WTC11 (cell line): ENCODE measurements at regions not wholly inside any gene's neighbourhood (a gene's known extent, or its start where the extent isn't known, plus 50 kb on each side); places are given as distances from the start of the nearest gene placed in this dataset.

ENCODE experiments used
- ATAC-seq: fragments of 200-7000 bp; cut with Tn5 transposase; 2 replicates; pipeline ENCODE4 v1.10.0; 2021; ENCODE audit warnings: mild to moderate bottlenecking, moderate library complexity
- CTCF ChIA-PET: fragments of 300-600 bp; sonication (Branson Sonifier 250); formaldehyde crosslinking; loops from one replicate; lab custom pipeline; 2021; ENCODE audit warnings: antibody characterized with exemption; lab: Charles Lee
- POLR2A ChIA-PET: fragments of 350-600 bp; sonication (Branson Sonifier 250); formaldehyde crosslinking; loops from one replicate; lab custom pipeline; 2021; ENCODE audit warnings: antibody characterized with exemption; lab: Charles Lee
- DNase-seq: peaks from one replicate; pipeline ENCODE4 v3.0.0; 2021; ENCODE audit warnings: low spot score
- H3K27ac Mint-ChIP-seq: 2 replicates; pipeline ENCODE4 v1.8.0; 2021; ENCODE audit warnings: mixed read lengths
- H3K27me3 Mint-ChIP-seq: 2 replicates; pipeline ENCODE4 v1.8.0; 2021; ENCODE audit warnings: low read depth, mild to moderate bottlenecking, moderate library complexity, mixed read lengths
- H3K36me3 Mint-ChIP-seq: 2 replicates; pipeline ENCODE4 v1.8.0; 2021; ENCODE audit warnings: mixed read lengths
- H3K4me1 Mint-ChIP-seq: 2 replicates; pipeline ENCODE4 v1.8.0; 2022; ENCODE audit warnings: mixed read lengths
- H3K4me3 Mint-ChIP-seq: 2 replicates; pipeline ENCODE4 v1.8.0; 2021; ENCODE audit warnings: mild to moderate bottlenecking, moderate library complexity, mixed read lengths
- H3K9me3 Mint-ChIP-seq: 2 replicates; pipeline ENCODE4 v1.8.0; 2021; ENCODE audit warnings: mixed read lengths
- CBFB ChIP-seq: sonication (generic); formaldehyde crosslinking; IDR thresholded peaks from 2 replicates; pipeline ENCODE4 v1.8.1; 2022; ENCODE audit warnings: mild to moderate bottlenecking, low read depth, missing genetic modification reagents
- E2F1 ChIP-seq: sonication (generic); formaldehyde crosslinking; IDR thresholded peaks from 2 replicates; pipeline ENCODE4 v1.8.0; 2022; ENCODE audit warnings: mild to moderate bottlenecking, missing genetic modification reagents
- E2F4 ChIP-seq: sonication (generic); formaldehyde crosslinking; IDR thresholded peaks from 2 replicates; pipeline ENCODE4 v1.8.1; 2022; ENCODE audit warnings: low read depth, mild to moderate bottlenecking, moderate library complexity, missing genetic modification reagents, borderline replicate concordance
- ERG ChIP-seq: fragments of 250-450 bp; sonication (Bioruptor Pico); IDR thresholded peaks from 2 replicates; pipeline ENCODE4 v1.8.0; 2021; ENCODE audit warnings: mild to moderate bottlenecking
- FOXJ3 ChIP-seq: sonication (generic); formaldehyde crosslinking; IDR thresholded peaks from 2 replicates; pipeline ENCODE4 v1.9.0; 2021; ENCODE audit warnings: missing genetic modification reagents, mild to moderate bottlenecking, borderline replicate concordance
- GRHL2 ChIP-seq: fragments of 250-450 bp; sonication (Bioruptor Pico); IDR thresholded peaks from 2 replicates; pipeline ENCODE4 v1.8.0; 2022; ENCODE audit warnings: mild to moderate bottlenecking, moderate library complexity; ENCODE audit not compliant: insufficient replicate concordance, severe bottlenecking
- IRF1 ChIP-seq: sonication (generic); formaldehyde crosslinking; IDR thresholded peaks from 2 replicates; pipeline ENCODE4 v1.8.0; 2023; ENCODE audit warnings: missing genetic modification reagents
- JUN ChIP-seq: sonication (generic); formaldehyde crosslinking; IDR thresholded peaks from 2 replicates; pipeline ENCODE4 v1.8.0; 2023; ENCODE audit warnings: mild to moderate bottlenecking, missing genetic modification reagents
- TEAD4 ChIP-seq: sonication (generic); formaldehyde crosslinking; IDR thresholded peaks from 2 replicates; pipeline ENCODE4 v1.8.0; 2022; ENCODE audit warnings: mild to moderate bottlenecking, missing genetic modification reagents
- ZNF121 ChIP-seq: sonication (generic); formaldehyde crosslinking; IDR thresholded peaks from 2 replicates; pipeline ENCODE4 v1.8.0; 2023; ENCODE audit warnings: missing genetic modification reagents
- ZNF232 ChIP-seq: sonication (generic); formaldehyde crosslinking; IDR thresholded peaks from 2 replicates; pipeline ENCODE4 v1.8.0; 2022; ENCODE audit warnings: mild to moderate bottlenecking, missing genetic modification reagents
- ZNF317 ChIP-seq: sonication (generic); formaldehyde crosslinking; IDR thresholded peaks from 2 replicates; pipeline ENCODE4 v1.8.1; 2023; ENCODE audit warnings: low read depth, mild to moderate bottlenecking, moderate library complexity, missing genetic modification reagents, borderline replicate concordance
- ZNF425 ChIP-seq: fragments of 250-450 bp; sonication (Bioruptor Pico); conservative IDR thresholded peaks from 2 replicates; pipeline ENCODE4 v1.9.0; 2021; ENCODE audit warnings: mild to moderate bottlenecking
- ZSCAN18 ChIP-seq: fragments of 250-450 bp; sonication (Bioruptor Pico); IDR thresholded peaks from 2 replicates; pipeline ENCODE4 v2.1.2; 2022; ENCODE audit warnings: mild to moderate bottlenecking, moderate library complexity
- TF ChIP-seq, protein P1 (sequence below): fragments of 250-450 bp; sonication (Bioruptor Pico); IDR thresholded peaks from 2 replicates; pipeline ENCODE4 v1.9.0; 2021; ENCODE audit warnings: moderate library complexity, mild to moderate bottlenecking, inconsistent platforms, borderline replicate concordance
- TF ChIP-seq, protein P2 (sequence below): sonication (generic); formaldehyde crosslinking; IDR thresholded peaks from 2 replicates; pipeline ENCODE4 v1.8.0; 2022; ENCODE audit warnings: missing genetic modification reagents

DNA sequence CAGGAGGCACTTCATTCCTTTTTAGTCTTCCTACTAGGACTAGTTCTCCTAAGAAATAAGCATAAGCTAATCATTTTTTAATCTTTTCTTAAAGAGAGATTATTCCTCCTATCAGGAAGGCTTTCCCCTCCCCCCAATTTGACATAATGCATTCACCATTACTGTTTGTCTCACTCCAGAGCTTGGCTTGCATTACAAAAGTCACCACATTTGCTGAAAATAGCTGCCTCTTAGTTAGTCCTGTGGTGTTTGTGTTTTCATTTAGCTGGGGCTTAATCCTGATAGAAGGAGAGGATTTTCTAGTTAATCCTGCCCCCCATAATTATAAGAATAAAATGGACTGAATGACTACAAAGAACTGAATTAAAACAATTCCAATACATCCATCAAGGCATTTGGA, 307.1 kb upstream of the RRP15 start (continued):
- TF ChIP-seq, protein P1, sequence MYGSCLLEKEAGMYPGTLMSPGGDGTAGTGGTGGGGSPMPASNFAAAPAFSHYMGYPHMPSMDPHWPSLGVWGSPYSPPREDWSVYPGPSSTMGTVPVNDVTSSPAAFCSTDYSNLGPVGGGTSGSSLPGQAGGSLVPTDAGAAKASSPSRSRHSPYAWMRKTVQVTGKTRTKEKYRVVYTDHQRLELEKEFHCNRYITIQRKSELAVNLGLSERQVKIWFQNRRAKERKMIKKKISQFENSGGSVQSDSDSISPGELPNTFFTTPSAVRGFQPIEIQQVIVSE (CRISPR knock-in tag) = no peak
- TF ChIP-seq ZNF425 (CRISPR knock-in tag) (no peak), TEAD4 (CRISPR knock-in tag) (no peak), ZNF121 (no peak), JUN (CRISPR knock-in tag) (no peak)

DNA sequence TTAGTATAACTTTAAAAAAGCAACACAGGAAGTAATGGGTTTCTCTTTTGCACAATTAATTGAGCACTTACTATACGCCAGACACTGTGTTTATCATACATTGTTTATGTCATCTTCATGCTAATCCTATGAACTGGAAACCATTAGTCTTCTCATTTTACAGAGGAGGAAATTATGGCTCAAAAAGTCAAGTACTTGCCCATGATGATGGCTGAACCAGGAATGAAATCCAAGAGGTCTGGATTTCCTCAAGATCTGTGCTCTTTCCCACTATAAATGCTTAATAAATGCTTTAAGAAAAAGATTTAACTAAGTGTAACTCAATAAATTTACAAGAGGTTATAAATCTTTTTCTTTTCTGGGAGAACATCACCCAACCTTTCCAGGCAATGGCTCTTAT, 303.7 kb upstream of the RRP15 start:
- TF ChIP-seq IRF1 (no peak), ZNF232 (CRISPR knock-in tag) (no peak), GRHL2 (CRISPR knock-in tag) (no peak), ZNF317 (CRISPR knock-in tag) (no peak), CBFB (CRISPR knock-in tag) (no peak), ERG (CRISPR knock-in tag) (no peak), FOXJ3 (no peak)
- TF ChIP-seq, protein P2, sequence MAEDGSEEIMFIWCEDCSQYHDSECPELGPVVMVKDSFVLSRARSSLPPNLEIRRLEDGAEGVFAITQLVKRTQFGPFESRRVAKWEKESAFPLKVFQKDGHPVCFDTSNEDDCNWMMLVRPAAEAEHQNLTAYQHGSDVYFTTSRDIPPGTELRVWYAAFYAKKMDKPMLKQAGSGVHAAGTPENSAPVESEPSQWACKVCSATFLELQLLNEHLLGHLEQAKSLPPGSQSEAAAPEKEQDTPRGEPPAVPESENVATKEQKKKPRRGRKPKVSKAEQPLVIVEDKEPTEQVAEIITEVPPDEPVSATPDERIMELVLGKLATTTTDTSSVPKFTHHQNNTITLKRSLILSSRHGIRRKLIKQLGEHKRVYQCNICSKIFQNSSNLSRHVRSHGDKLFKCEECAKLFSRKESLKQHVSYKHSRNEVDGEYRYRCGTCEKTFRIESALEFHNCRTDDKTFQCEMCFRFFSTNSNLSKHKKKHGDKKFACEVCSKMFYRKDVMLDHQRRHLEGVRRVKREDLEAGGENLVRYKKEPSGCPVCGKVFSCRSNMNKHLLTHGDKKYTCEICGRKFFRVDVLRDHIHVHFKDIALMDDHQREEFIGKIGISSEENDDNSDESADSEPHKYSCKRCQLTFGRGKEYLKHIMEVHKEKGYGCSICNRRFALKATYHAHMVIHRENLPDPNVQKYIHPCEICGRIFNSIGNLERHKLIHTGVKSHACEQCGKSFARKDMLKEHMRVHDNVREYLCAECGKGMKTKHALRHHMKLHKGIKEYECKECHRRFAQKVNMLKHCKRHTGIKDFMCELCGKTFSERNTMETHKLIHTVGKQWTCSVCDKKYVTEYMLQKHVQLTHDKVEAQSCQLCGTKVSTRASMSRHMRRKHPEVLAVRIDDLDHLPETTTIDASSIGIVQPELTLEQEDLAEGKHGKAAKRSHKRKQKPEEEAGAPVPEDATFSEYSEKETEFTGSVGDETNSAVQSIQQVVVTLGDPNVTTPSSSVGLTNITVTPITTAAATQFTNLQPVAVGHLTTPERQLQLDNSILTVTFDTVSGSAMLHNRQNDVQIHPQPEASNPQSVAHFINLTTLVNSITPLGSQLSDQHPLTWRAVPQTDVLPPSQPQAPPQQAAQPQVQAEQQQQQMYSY (CRISPR knock-in tag) = no peak
- Mint-ChIP-seq H3K9me3 (peaks cover 5% of the 10 kb centered on the region), H3K27ac (no peak overlapping the region), H3K36me3 (peaks cover 4% of the 10 kb centered on the region), H3K27me3 (no peaks in the 10 kb centered on the region), H3K4me3 (no peak overlapping the region), H3K4me1 (peaks cover 21% of the 10 kb centered on the region)
- no peak for ATAC-seq
- POLR2A ChIA-PET = no interaction called here
- no peak for DNase-seq
- CTCF ChIA-PET = no interaction called here

GRCh38 chr1:217982331-217983050, 302.6 kb upstream of the RRP15 start:
- ChIA-PET CTCF (no interaction called here), POLR2A (interaction anchor here (0.6 kb wide), 1 partner anchor 119 kb away, joined by 3 read pairs; no protein-coding TSS in a partner anchor)
- H3K27me3 Mint-ChIP-seq = no peaks in the 10 kb centered on the region
- H3K9me3 Mint-ChIP-seq = no peaks in the 10 kb centered on the region
- no peak overlapping the region for H3K4me3 Mint-ChIP-seq
- ATAC-seq (0 out of 2 replicates have a peak, but pooled peaks have one; percentile 32), DNase-seq (no peak)
- H3K27ac Mint-ChIP-seq = no peak overlapping the region
- H3K36me3 Mint-ChIP-seq = no peaks in the 10 kb centered on the region
- H3K4me1 Mint-ChIP-seq = peaks cover 21% of the 10 kb centered on the region
- TF ChIP-seq ZSCAN18 (CRISPR knock-in tag) (no peak), E2F4 (CRISPR knock-in tag) (no peak), E2F1 (no peak)
